ENCODE measurements at regions not wholly inside any gene's neighbourhood (a gene's known extent, or its start where the extent isn't known, plus 50 kb on each side); places are given as distances from the start of the nearest gene placed in this dataset. TPM values are rescaled to one million over a fixed set of nuclear protein-coding genes. Genes with fewer than 3 reads are reported as not detected.

DNA sequence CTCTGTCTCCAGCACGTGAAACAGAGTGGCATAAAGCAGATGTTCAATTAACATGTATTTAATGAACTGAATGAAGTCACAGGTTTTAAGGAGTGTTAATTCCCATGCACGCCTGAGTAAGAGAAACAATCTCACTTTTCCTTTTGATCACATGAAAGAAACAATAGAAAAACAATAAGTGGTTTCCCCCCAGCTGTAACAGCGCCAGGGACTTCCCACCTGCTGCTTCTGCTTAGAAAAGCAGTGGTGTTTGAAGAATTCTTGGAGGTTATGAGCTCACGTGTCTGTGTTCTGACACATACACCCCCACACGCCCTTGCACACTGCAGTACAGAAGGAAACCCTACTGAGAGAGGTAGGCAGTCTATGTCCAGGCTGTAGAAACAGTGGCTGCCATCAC is 51.3 kb upstream of the FRMD4A start:
- H3K27me3 ChIP-seq (ENCODE audit: control insufficient read depth in 1 of 2, insufficient read depth in 2 of 2, low read length in 2 of 2) = no peaks in the 10 kb centered on the region
- Mint-ChIP-seq H3K9me3 (no peaks in the 10 kb centered on the region), H3K36me3 (ENCODE audit: low read depth) (no peaks in the 10 kb centered on the region), H3K4me3 (no peak overlapping the region), H3K27me3 (no peaks in the 10 kb centered on the region), H3K27ac (peak overlapping the region; percentile 8), H3K4me1 (ENCODE audit: low read depth) (peaks cover 33% of the 10 kb centered on the region)
- H3K27ac ChIP-seq (ENCODE audit: low read depth in 1 of 2, low read length in 2 of 2) = no peak overlapping the region
- DNase-seq (peak in 13 of 14 experiments; percentile 7 to 73 (median 34)), ATAC-seq (ENCODE audit: poor library complexity) (peak; percentile 91)
- no peaks in the 10 kb centered on the region for H3K36me3 ChIP-seq (ENCODE audit: insufficient read depth, low read length)
- ChIA-PET CTCF (no interaction called here), POLR2A (no interaction called here)
- H3K4me1 ChIP-seq (ENCODE audit: insufficient read depth, low read length) = peaks cover 21% of the 10 kb centered on the region
- intact Hi-C loops (cut with DNase I, micrococcal nuclease) = no loop called here
- H3K9me3 ChIP-seq (ENCODE audit: control insufficient read depth in 1 of 2, insufficient read depth in 1 of 2, low read length in 2 of 2) = no peaks in the 10 kb centered on the region
- no peak overlapping the region for H3K4me3 ChIP-seq (ENCODE audit: low read length)
- TF ChIP-seq, protein P1, sequence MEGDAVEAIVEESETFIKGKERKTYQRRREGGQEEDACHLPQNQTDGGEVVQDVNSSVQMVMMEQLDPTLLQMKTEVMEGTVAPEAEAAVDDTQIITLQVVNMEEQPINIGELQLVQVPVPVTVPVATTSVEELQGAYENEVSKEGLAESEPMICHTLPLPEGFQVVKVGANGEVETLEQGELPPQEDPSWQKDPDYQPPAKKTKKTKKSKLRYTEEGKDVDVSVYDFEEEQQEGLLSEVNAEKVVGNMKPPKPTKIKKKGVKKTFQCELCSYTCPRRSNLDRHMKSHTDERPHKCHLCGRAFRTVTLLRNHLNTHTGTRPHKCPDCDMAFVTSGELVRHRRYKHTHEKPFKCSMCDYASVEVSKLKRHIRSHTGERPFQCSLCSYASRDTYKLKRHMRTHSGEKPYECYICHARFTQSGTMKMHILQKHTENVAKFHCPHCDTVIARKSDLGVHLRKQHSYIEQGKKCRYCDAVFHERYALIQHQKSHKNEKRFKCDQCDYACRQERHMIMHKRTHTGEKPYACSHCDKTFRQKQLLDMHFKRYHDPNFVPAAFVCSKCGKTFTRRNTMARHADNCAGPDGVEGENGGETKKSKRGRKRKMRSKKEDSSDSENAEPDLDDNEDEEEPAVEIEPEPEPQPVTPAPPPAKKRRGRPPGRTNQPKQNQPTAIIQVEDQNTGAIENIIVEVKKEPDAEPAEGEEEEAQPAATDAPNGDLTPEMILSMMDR (IDR thresholded peaks at IDR 0.05) = no peak

DNA sequence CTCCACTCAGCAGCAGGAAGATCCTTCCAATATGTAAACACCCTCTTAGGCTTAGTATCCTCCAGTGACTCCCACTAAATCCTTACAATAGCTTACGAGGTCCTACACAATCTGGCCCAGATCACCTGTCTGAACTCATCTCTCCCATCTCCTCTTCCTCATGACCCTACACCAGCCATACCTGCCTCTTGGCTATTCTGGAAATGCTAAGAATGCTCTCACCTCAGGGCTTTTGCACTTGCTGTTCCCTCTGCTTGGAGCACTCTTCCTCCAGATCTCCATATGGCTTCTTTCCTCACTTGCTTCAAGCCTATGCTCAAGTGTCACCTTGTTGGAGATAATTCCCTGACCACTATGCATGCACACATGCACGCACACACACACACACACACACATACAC is 50.8 kb upstream of the FRMD4A start:
- ATAC-seq (ENCODE audit: poor library complexity) (no peak), DNase-seq (no peak)
- Histone ChIP-seq H3K27me3 (ENCODE audit: control insufficient read depth in 1 of 2, insufficient read depth in 2 of 2, low read length in 2 of 2) (no peaks in the 10 kb centered on the region), H3K27ac (ENCODE audit: low read depth in 1 of 2, low read length in 2 of 2) (no peak overlapping the region), H3K4me1 (ENCODE audit: insufficient read depth, low read length) (peaks cover 21% of the 10 kb centered on the region), H3K9me3 (ENCODE audit: control insufficient read depth in 1 of 2, insufficient read depth in 1 of 2, low read length in 2 of 2) (no peaks in the 10 kb centered on the region), H3K4me3 (ENCODE audit: low read length) (no peak overlapping the region), H3K36me3 (ENCODE audit: insufficient read depth, low read length) (no peaks in the 10 kb centered on the region)
- ChIA-PET POLR2A (no interaction called here), CTCF (no interaction called here)
- no peak overlapping the region for H3K4me3 Mint-ChIP-seq
- H3K27me3 Mint-ChIP-seq = no peaks in the 10 kb centered on the region
- peak overlapping the region; percentile 8 for H3K27ac Mint-ChIP-seq
- H3K9me3 Mint-ChIP-seq = no peaks in the 10 kb centered on the region
- TF ChIP-seq, protein P1 (IDR thresholded peaks at IDR 0.05) = no peak
- peaks cover 33% of the 10 kb centered on the region for H3K4me1 Mint-ChIP-seq (ENCODE audit: low read depth)
- no peaks in the 10 kb centered on the region for H3K36me3 Mint-ChIP-seq (ENCODE audit: low read depth)
- intact Hi-C loops (cut with DNase I, micrococcal nuclease) = no loop called here

DNA sequence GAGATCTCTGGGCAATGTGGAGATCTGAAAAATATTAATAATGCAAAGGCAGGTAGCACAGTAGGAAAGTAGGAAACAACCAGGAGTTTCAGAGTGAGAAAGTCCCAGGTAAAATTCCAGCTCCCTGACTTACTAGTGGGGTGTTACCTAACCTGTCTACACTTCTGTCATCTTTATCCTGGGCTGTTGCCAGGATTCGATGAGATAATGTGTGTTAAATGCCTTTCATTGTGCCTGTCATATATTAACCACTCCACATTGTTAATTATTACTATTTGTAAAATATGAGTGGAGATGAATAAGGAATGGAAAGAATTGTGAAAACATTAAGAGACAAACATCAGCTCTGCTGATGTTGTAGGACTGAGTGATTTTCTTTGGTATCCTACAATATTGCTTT is 50.0 kb upstream of the FRMD4A start:
- CTCF ChIA-PET = no interaction called here
- H3K36me3 Mint-ChIP-seq (ENCODE audit: low read depth) = no peaks in the 10 kb centered on the region
- intact Hi-C loops (cut with DNase I, micrococcal nuclease) = no loop called here

More for the DNA sequence above, 50.0 kb upstream of the FRMD4A start:
- no peaks in the 10 kb centered on the region for H3K9me3 ChIP-seq (ENCODE audit: control insufficient read depth in 1 of 2, insufficient read depth in 1 of 2, low read length in 2 of 2)
- Mint-ChIP-seq H3K27ac (no peak overlapping the region), H3K4me3 (no peak overlapping the region), H3K9me3 (no peaks in the 10 kb centered on the region), H3K4me1 (ENCODE audit: low read depth) (peaks cover 31% of the 10 kb centered on the region), H3K27me3 (no peaks in the 10 kb centered on the region)
- ATAC-seq (ENCODE audit: poor library complexity) (no peak), DNase-seq (no peak)
- TF ChIP-seq, protein P1 (IDR thresholded peaks at IDR 0.05) = no peak
- no peak overlapping the region for H3K4me3 ChIP-seq (ENCODE audit: low read length)
- POLR2A ChIA-PET = no interaction called here
- H3K36me3 ChIP-seq (ENCODE audit: insufficient read depth, low read length) = no peaks in the 10 kb centered on the region
- H3K27ac ChIP-seq (ENCODE audit: low read depth in 1 of 2, low read length in 2 of 2) = no peak overlapping the region
- no peaks in the 10 kb centered on the region for H3K27me3 ChIP-seq (ENCODE audit: control insufficient read depth in 1 of 2, insufficient read depth in 2 of 2, low read length in 2 of 2)
- H3K4me1 ChIP-seq (ENCODE audit: insufficient read depth, low read length) = peaks cover 17% of the 10 kb centered on the region

Small RNA genes lying in the stretch of these regions (microRNA-seq; reads per million reads assigned to microRNA genes)
- gene MIR1265 (ENCODE audit: borderline microRNAs expressed, borderline replicate concordance) (not detected), gene MIR4293 (ENCODE audit: borderline microRNAs expressed, borderline replicate concordance) (not detected)

Measured in CD4-positive, alpha-beta T cell (primary cell).